ENCODE measurements at regions not wholly inside any gene's neighbourhood (a gene's known extent, or its start where the extent isn't known, plus 50 kb on each side); places are given as distances from the start of the nearest gene placed in this dataset.
A peak's percentile ranks its signal among the peaks of the same experiment; 100 is the strongest.

GRCh38 chr4:104395168-104395614 is 99.5 kb downstream of the CXXC4 start:
- Histone ChIP-seq H3K27ac (no peak overlapping the region), H3K9me2 (replicated peaks; ENCODE audit: insufficient read depth) (no peaks in the 10 kb centered on the region), H4K20me1 (ENCODE audit: insufficient read depth, poor library complexity, severe bottlenecking) (no peaks in the 10 kb centered on the region), H3K27me3 (no peaks in the 10 kb centered on the region), H3K36me3 (replicated peaks; ENCODE audit: insufficient read depth, low read depth) (no peaks in the 10 kb centered on the region), H3K4me3 (no peak overlapping the region), H3K4me1 (ENCODE audit: insufficient read depth) (no peaks in the 10 kb centered on the region), H2AFZ (no peak overlapping the region), H3K4me2 (peak overlapping the region; percentile 70), H3K9me3 (ENCODE audit: low read depth) (no peaks in the 10 kb centered on the region), H3K79me2 (no peaks in the 10 kb centered on the region)
- no peak for DNase-seq (ENCODE audit: low spot score)
- 41% methylated on average over 5 of the region's 5 CpGs for WGBS (ENCODE audit: low lambda C conversion rate, missing lambda C conversion rate)
- no peak for TF ChIP-seq EZH2 (IDR thresholded peaks at IDR 0.05; ENCODE audit: borderline replicate concordance)
- TF ChIP-seq CTCF (IDR thresholded peaks at IDR 0.05; ENCODE audit: poor library complexity): no peak
- TF ChIP-seq EZH2phosphoT487 (IDR thresholded peaks at IDR 0.05; ENCODE audit: low read depth, severe bottlenecking, unreplicated experiment): no peak

DNA sequence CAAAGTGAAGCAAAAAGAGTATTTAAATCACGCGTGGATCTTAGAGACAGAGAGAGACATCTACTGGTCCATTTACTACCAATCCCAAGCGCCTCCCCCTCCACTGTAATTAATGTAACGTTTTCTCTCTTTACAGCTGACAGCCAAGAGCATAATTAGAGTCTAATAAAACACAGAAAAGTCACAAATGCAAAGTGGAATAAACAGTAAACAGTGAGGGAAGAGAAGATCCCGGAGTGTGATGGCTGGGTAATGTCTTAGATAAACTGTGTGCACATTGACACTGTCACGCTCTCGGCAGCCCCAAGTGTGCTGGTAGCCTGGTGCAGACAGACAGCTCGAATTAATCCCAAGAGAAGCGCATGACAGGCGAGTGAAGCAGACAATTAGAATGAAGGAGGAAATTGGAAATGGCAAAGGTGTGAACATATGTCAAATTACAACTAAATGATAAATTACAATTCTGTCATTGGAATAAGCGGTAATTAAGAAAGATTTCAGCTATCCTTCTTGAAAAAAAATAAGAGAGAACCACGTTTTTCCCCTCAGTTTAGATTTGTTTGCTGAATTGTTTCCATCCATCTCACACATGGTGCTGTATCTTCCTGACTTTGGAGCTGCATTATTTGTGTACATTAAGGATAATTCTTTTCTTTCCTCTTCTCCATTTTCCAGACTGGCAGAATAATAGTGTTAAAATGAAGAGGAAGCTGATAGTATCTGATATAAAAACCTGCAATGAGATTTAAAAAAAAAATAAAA is 100.1 kb downstream of the CXXC4 start:
- Histone ChIP-seq H3K27me3 (no peaks in the 10 kb centered on the region), H3K36me3 (replicated peaks; ENCODE audit: insufficient read depth, low read depth) (no peaks in the 10 kb centered on the region), H3K4me1 (ENCODE audit: insufficient read depth) (no peaks in the 10 kb centered on the region), H4K20me1 (ENCODE audit: insufficient read depth, poor library complexity, severe bottlenecking) (no peaks in the 10 kb centered on the region), H3K4me3 (no peak overlapping the region), H3K9me2 (replicated peaks; ENCODE audit: insufficient read depth) (no peaks in the 10 kb centered on the region), H3K9me3 (ENCODE audit: low read depth) (no peaks in the 10 kb centered on the region), H3K79me2 (no peaks in the 10 kb centered on the region), H3K27ac (no peak overlapping the region), H2AFZ (peak overlapping the region; percentile 14), H3K4me2 (peak overlapping the region; percentile 70)
- no peak for DNase-seq (ENCODE audit: low spot score)
- no peak for TF ChIP-seq CTCF (IDR thresholded peaks at IDR 0.05; ENCODE audit: poor library complexity)
- no peak for TF ChIP-seq EZH2phosphoT487 (IDR thresholded peaks at IDR 0.05; ENCODE audit: low read depth, severe bottlenecking, unreplicated experiment)
- TF ChIP-seq EZH2 (IDR thresholded peaks at IDR 0.05; ENCODE audit: borderline replicate concordance): no peak
- WGBS (ENCODE audit: low lambda C conversion rate, missing lambda C conversion rate): 49% methylated on average over 12 of the region's 12 CpGs

DNA sequence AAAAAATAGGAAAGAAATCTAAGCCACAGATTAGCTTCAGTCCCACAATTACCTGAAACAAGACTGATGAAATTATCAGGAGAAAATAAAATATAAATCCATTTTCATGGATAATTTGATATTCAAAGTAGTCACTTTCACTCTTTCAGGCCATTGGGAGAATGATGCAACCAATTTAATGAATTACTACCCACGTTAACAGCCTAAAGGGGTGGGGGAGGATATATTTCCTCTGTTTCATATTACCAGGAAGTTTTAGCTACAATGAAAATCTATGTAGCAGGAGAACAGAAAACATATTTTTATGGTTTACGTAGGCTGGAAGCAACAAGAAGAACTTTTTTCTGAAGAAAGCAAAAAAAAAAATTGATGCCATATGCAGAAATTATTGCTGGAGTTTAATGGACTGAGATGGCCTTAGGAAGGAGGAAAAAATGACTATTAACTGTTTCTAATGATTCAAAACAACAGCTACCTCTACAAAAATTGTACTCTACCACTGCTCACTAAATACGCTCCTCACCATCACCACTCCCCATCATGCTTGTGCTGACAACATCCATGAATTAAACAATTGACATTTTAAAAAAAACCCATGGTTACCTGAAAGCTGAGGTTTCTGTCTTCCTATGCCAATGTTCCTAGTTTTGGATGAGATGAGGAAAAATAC is 100.9 kb downstream of the CXXC4 start:
- H3K27ac ChIP-seq: no peak overlapping the region
- H4K20me1 ChIP-seq (ENCODE audit: insufficient read depth, poor library complexity, severe bottlenecking): no peaks in the 10 kb centered on the region
- TF ChIP-seq EZH2 (IDR thresholded peaks at IDR 0.05; ENCODE audit: borderline replicate concordance) (no peak), EZH2phosphoT487 (IDR thresholded peaks at IDR 0.05; ENCODE audit: low read depth, severe bottlenecking, unreplicated experiment) (no peak), CTCF (IDR thresholded peaks at IDR 0.05; ENCODE audit: poor library complexity) (no peak)
- no peak for DNase-seq (ENCODE audit: low spot score)
- H3K9me3 ChIP-seq (ENCODE audit: low read depth): no peaks in the 10 kb centered on the region
- peak overlapping the region; percentile 14 for H2AFZ ChIP-seq
- H3K4me2 ChIP-seq: peak overlapping the region; percentile 70
- 58% methylated on average over 3 of the region's 3 CpGs for WGBS (ENCODE audit: low lambda C conversion rate, missing lambda C conversion rate)
- no peaks in the 10 kb centered on the region for H3K27me3 ChIP-seq
- no peaks in the 10 kb centered on the region for H3K4me1 ChIP-seq (ENCODE audit: insufficient read depth)
- no peaks in the 10 kb centered on the region for H3K36me3 ChIP-seq (replicated peaks; ENCODE audit: insufficient read depth, low read depth)
- H3K9me2 ChIP-seq (replicated peaks; ENCODE audit: insufficient read depth): no peaks in the 10 kb centered on the region
- no peak overlapping the region for H3K4me3 ChIP-seq
- H3K79me2 ChIP-seq: no peaks in the 10 kb centered on the region
